Gastroesophageal sphincter (tissue), 3 donors: ENCODE measurements at regions not wholly inside any gene's neighbourhood (a gene's known extent, or its start where the extent isn't known, plus 50 kb on each side); places are given as distances from the start of the nearest gene placed in this dataset.

Experiments
- EP300 ChIP-seq: sonication (generic); formaldehyde crosslinking; IDR thresholded peaks from one replicate; pipeline ENCODE4 v1.6.1; 2017; ENCODE audit warnings: antibody characterized with exemption, mild to moderate bottlenecking
- POLR2A ChIP-seq, 2 donors: fragments of 450-650 bp; IDR thresholded peaks; one replicate each; pipeline ENCODE4 v1.6.1; 2017; ENCODE audit warnings: antibody characterized with exemption in 2 of 2, mild to moderate bottlenecking in 2 of 2, moderate library complexity in 1 of 2
- POLR2AphosphoS5 ChIP-seq: sonication (generic); formaldehyde crosslinking; IDR thresholded peaks from one replicate; pipeline ENCODE4 v1.6.1; 2017; ENCODE audit warnings: antibody characterized with exemption
- TF ChIP-seq, protein P1 (sequence below), 4 experiments: fragments of 200-600 bp in 2 of 4; fragments of 450-650 bp in 2 of 4; sonication (generic) in 1 of 4; IDR thresholded peaks; one replicate each; pipeline ENCODE4 v1.5.1; 2017 to 2019; ENCODE audit warnings: antibody characterized with exemption in 4 of 4, mild to moderate bottlenecking in 2 of 4, moderate library complexity in 2 of 4

GRCh38 chr16:26688699-26689098 lies 378.0 kb upstream of the C16orf82 start:
- TF ChIP-seq, protein P1, sequence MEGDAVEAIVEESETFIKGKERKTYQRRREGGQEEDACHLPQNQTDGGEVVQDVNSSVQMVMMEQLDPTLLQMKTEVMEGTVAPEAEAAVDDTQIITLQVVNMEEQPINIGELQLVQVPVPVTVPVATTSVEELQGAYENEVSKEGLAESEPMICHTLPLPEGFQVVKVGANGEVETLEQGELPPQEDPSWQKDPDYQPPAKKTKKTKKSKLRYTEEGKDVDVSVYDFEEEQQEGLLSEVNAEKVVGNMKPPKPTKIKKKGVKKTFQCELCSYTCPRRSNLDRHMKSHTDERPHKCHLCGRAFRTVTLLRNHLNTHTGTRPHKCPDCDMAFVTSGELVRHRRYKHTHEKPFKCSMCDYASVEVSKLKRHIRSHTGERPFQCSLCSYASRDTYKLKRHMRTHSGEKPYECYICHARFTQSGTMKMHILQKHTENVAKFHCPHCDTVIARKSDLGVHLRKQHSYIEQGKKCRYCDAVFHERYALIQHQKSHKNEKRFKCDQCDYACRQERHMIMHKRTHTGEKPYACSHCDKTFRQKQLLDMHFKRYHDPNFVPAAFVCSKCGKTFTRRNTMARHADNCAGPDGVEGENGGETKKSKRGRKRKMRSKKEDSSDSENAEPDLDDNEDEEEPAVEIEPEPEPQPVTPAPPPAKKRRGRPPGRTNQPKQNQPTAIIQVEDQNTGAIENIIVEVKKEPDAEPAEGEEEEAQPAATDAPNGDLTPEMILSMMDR (IDR thresholded peaks at IDR 0.05), result no peak
- no peak for TF ChIP-seq POLR2AphosphoS5
- no peak for TF ChIP-seq POLR2A (IDR thresholded peaks at IDR 0.05)
- no peak for TF ChIP-seq EP300
